ENCODE measurements at regions not wholly inside any gene's neighbourhood (a gene's known extent, or its start where the extent isn't known, plus 50 kb on each side); places are given as distances from the start of the nearest gene placed in this dataset.

DNA sequence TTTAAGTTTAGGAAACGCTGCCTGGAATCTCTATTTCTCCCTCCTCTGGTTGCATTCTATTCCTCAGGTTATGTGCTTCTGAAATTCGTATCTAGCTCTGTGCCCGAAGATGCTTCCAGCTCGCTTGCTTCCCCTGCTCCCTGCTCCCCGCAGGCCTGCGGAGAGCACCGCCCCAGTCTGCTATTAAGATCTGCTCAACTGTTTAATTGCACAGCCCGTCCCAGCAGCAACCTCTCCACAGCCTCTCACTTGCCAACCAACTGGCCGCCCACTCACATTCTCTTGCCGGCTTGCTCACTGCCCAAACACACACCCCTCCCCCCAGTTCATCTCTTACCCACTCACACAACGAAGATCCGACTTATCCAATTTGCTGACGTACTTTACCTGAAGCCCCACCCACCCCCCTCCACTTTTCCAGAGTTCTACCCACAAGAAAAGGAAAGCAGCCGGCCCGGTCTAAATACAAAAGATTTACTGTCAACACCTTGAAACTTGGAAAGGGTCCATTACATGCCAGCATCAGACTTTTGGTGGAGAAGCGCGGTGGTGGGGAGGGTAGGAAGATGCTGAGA is 167.3 kb upstream of the KLF14 start:
- Histone ChIP-seq H3K27ac (ENCODE audit: insufficient read depth, low read length, poor library complexity, severe bottlenecking) (no peak overlapping the region), H3K27me3 (replicated peaks; ENCODE audit: control insufficient read depth, insufficient read depth, low read length, poor library complexity, severe bottlenecking) (no peaks in the 10 kb centered on the region), H3K4me1 (ENCODE audit: control insufficient read depth, insufficient read depth, low read length, poor library complexity, severe bottlenecking) (peaks cover 27% of the 10 kb centered on the region), H3K36me3 (ENCODE audit: control insufficient read depth, insufficient read depth, low read length) (peaks cover 19% of the 10 kb centered on the region), H3K4me3 (ENCODE audit: insufficient read depth, low read depth, low read length, poor library complexity, severe bottlenecking) (no peak overlapping the region), H3K9me3 (ENCODE audit: control insufficient read depth, low read length) (no peaks in the 10 kb centered on the region)
- no peak for DNase-seq

- H3K36me3 ChIP-seq (ENCODE audit: control insufficient read depth, insufficient read depth, low read length): peaks cover 17% of the 10 kb centered on the region
- no peaks in the 10 kb centered on the region for H3K9me3 ChIP-seq (ENCODE audit: control insufficient read depth, low read length)
- no peak for DNase-seq
- H3K27me3 ChIP-seq (replicated peaks; ENCODE audit: control insufficient read depth, insufficient read depth, low read length, poor library complexity, severe bottlenecking): no peaks in the 10 kb centered on the region
- H3K27ac ChIP-seq (ENCODE audit: insufficient read depth, low read length, poor library complexity, severe bottlenecking): peak overlapping the region; percentile 56
- no peak overlapping the region for H3K4me3 ChIP-seq (ENCODE audit: insufficient read depth, low read depth, low read length, poor library complexity, severe bottlenecking)
- peaks cover 19% of the 10 kb centered on the region for H3K4me1 ChIP-seq (ENCODE audit: control insufficient read depth, insufficient read depth, low read length, poor library complexity, severe bottlenecking)
Measured at GRCh38 chr7:130902755-130903357, 168.8 kb upstream of the KLF14 start.

DNA sequence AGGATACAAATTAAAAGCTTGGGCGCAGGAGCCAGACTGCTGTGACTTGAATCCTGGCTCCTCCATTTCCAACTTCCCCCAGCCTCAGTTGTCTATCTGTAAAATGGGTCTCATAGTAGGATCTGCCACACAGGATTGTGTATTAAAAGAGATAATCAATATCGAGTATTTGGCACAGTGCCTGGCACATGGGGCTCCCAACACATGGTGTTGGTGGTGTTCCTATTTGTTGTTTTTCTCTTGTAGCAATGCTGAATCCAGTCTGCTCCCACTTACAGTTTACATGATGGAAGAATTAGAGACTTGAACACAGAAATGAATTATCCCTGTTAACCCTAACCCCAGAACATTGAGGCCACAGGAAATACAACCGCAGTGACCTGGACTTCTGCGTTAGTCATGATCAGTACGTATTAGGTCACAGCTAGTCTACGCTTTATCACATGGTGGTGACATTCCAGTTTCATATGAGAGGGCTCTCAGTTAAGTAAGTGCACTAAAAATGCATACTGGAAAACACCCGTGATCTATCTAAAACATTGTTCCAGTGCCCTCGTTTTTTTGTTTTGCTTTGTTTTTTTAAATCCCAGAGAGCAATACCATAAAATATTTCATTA is 169.5 kb upstream of the KLF14 start:
- Histone ChIP-seq H3K36me3 (ENCODE audit: control insufficient read depth, insufficient read depth, low read length) (peaks cover 17% of the 10 kb centered on the region), H3K4me1 (ENCODE audit: control insufficient read depth, insufficient read depth, low read length, poor library complexity, severe bottlenecking) (peaks cover 19% of the 10 kb centered on the region), H3K27ac (ENCODE audit: insufficient read depth, low read length, poor library complexity, severe bottlenecking) (peak overlapping the region; percentile 56), H3K9me3 (ENCODE audit: control insufficient read depth, low read length) (no peaks in the 10 kb centered on the region), H3K4me3 (ENCODE audit: insufficient read depth, low read depth, low read length, poor library complexity, severe bottlenecking) (no peak overlapping the region), H3K27me3 (replicated peaks; ENCODE audit: control insufficient read depth, insufficient read depth, low read length, poor library complexity, severe bottlenecking) (no peaks in the 10 kb centered on the region)
- peak in 1 of 3 donors; percentile 50 for DNase-seq

DNA sequence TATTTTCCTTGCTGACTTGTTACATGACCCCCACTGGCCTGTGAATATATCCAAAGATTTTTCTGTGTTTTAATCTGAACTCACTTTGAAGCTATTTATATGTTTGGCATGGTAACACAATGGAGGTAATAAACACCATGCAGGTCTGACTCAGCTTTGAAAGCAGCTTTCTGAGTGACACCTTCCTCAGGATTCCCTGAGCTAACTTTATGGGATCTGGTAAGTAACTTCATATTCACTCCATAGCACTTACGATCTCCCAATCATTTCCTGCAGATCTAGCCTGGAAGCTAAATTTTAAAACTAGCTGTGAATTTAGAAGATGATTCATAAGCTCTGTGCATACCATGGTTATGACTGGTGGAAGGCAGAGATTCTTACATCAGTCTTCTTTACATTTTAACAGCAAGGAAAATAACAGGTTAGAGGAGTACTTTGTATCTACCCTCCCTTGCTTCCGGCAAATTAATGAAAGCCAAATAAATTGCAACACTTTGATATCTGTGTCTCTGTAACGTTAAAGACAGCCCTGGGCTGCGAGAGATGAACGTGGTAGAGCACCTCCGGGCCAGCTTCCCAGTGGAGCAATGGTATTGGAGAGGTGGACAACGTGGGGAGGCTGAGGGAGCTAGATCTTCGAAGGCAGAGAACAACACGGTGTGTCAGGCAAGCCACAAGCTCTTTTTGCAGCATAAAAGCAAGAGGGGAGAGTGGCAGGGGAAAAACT is 170.2 kb upstream of the KLF14 start:
- peaks cover 12% of the 10 kb centered on the region for H3K36me3 ChIP-seq (ENCODE audit: control insufficient read depth, insufficient read depth, low read length)
- peaks cover 22% of the 10 kb centered on the region for H3K4me1 ChIP-seq (ENCODE audit: control insufficient read depth, insufficient read depth, low read length, poor library complexity, severe bottlenecking)
- no peaks in the 10 kb centered on the region for H3K27me3 ChIP-seq (replicated peaks; ENCODE audit: control insufficient read depth, insufficient read depth, low read length, poor library complexity, severe bottlenecking)
- no peak for DNase-seq
- no peaks in the 10 kb centered on the region for H3K9me3 ChIP-seq (ENCODE audit: control insufficient read depth, low read length)
- peak overlapping the region; percentile 56 for H3K27ac ChIP-seq (ENCODE audit: insufficient read depth, low read length, poor library complexity, severe bottlenecking)
- H3K4me3 ChIP-seq (ENCODE audit: insufficient read depth, low read depth, low read length, poor library complexity, severe bottlenecking): no peak overlapping the region

DNA sequence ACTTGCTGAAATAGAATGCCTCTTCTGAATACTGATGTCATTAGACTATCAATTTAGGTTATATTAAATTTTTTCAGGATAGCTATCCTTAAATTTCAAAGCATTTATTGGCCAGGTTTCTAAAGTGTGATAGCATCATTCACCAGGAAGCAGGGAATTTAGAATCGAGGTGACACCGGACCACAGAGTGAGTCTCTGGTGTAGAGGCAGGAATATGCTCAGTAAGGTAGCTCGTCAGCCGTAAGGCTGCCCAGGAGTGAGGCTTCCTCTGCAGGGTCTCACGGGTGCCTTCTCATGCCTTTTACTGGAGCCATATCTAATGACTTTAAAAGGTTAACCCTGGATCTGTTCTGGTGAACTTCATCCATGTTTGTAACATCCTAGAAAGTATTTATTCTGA is 170.8 kb upstream of the KLF14 start:
- Histone ChIP-seq H3K9me3 (ENCODE audit: control insufficient read depth, low read length) (no peaks in the 10 kb centered on the region), H3K36me3 (ENCODE audit: control insufficient read depth, insufficient read depth, low read length) (peaks cover 8% of the 10 kb centered on the region), H3K27ac (ENCODE audit: insufficient read depth, low read length, poor library complexity, severe bottlenecking) (peak overlapping the region; percentile 56), H3K27me3 (replicated peaks; ENCODE audit: control insufficient read depth, insufficient read depth, low read length, poor library complexity, severe bottlenecking) (no peaks in the 10 kb centered on the region), H3K4me1 (ENCODE audit: control insufficient read depth, insufficient read depth, low read length, poor library complexity, severe bottlenecking) (peaks cover 28% of the 10 kb centered on the region), H3K4me3 (ENCODE audit: insufficient read depth, low read depth, low read length, poor library complexity, severe bottlenecking) (no peak overlapping the region)
- DNase-seq: no peak

- Histone ChIP-seq H3K9me3 (ENCODE audit: control insufficient read depth, low read length) (no peaks in the 10 kb centered on the region), H3K27me3 (replicated peaks; ENCODE audit: control insufficient read depth, insufficient read depth, low read length, poor library complexity, severe bottlenecking) (no peaks in the 10 kb centered on the region), H3K27ac (ENCODE audit: insufficient read depth, low read length, poor library complexity, severe bottlenecking) (no peak overlapping the region), H3K4me1 (ENCODE audit: control insufficient read depth, insufficient read depth, low read length, poor library complexity, severe bottlenecking) (peaks cover 37% of the 10 kb centered on the region), H3K36me3 (ENCODE audit: control insufficient read depth, insufficient read depth, low read length) (peaks cover 5% of the 10 kb centered on the region), H3K4me3 (ENCODE audit: insufficient read depth, low read depth, low read length, poor library complexity, severe bottlenecking) (no peak overlapping the region)
- DNase-seq: no peak
Measured at GRCh38 chr7:130906575-130906974, 172.6 kb upstream of the KLF14 start.

- Histone ChIP-seq H3K27me3 (replicated peaks; ENCODE audit: control insufficient read depth, insufficient read depth, low read length, poor library complexity, severe bottlenecking) (no peaks in the 10 kb centered on the region), H3K9me3 (ENCODE audit: control insufficient read depth, low read length) (no peaks in the 10 kb centered on the region), H3K4me1 (ENCODE audit: control insufficient read depth, insufficient read depth, low read length, poor library complexity, severe bottlenecking) (peaks cover 45% of the 10 kb centered on the region), H3K4me3 (ENCODE audit: insufficient read depth, low read depth, low read length, poor library complexity, severe bottlenecking) (no peak overlapping the region), H3K36me3 (ENCODE audit: control insufficient read depth, insufficient read depth, low read length) (peaks cover 5% of the 10 kb centered on the region), H3K27ac (ENCODE audit: insufficient read depth, low read length, poor library complexity, severe bottlenecking) (no peak overlapping the region)
- DNase-seq: no peak
Measured at GRCh38 chr7:130907439-130907838, 173.4 kb upstream of the KLF14 start.

- Histone ChIP-seq H3K4me3 (ENCODE audit: insufficient read depth, low read depth, low read length, poor library complexity, severe bottlenecking) (no peak overlapping the region), H3K9me3 (ENCODE audit: control insufficient read depth, low read length) (no peaks in the 10 kb centered on the region), H3K27ac (ENCODE audit: insufficient read depth, low read length, poor library complexity, severe bottlenecking) (no peak overlapping the region), H3K36me3 (ENCODE audit: control insufficient read depth, insufficient read depth, low read length) (peaks cover 5% of the 10 kb centered on the region), H3K27me3 (replicated peaks; ENCODE audit: control insufficient read depth, insufficient read depth, low read length, poor library complexity, severe bottlenecking) (no peaks in the 10 kb centered on the region), H3K4me1 (ENCODE audit: control insufficient read depth, insufficient read depth, low read length, poor library complexity, severe bottlenecking) (peaks cover 45% of the 10 kb centered on the region)
- no peak for DNase-seq
Measured at GRCh38 chr7:130908345-130909160, 174.5 kb upstream of the KLF14 start.

- Histone ChIP-seq H3K27me3 (replicated peaks; ENCODE audit: control insufficient read depth, insufficient read depth, low read length, poor library complexity, severe bottlenecking) (no peaks in the 10 kb centered on the region), H3K9me3 (ENCODE audit: control insufficient read depth, low read length) (no peaks in the 10 kb centered on the region), H3K4me1 (ENCODE audit: control insufficient read depth, insufficient read depth, low read length, poor library complexity, severe bottlenecking) (peaks cover 52% of the 10 kb centered on the region), H3K27ac (ENCODE audit: insufficient read depth, low read length, poor library complexity, severe bottlenecking) (no peak overlapping the region), H3K36me3 (ENCODE audit: control insufficient read depth, insufficient read depth, low read length) (peaks cover 5% of the 10 kb centered on the region), H3K4me3 (ENCODE audit: insufficient read depth, low read depth, low read length, poor library complexity, severe bottlenecking) (no peak overlapping the region)
- no peak for DNase-seq
Measured at GRCh38 chr7:130909161-130909836, 175.3 kb upstream of the KLF14 start.
